Body of pancreas (tissue), 4 donors: ENCODE measurements at regions not wholly inside any gene's neighbourhood (a gene's known extent, or its start where the extent isn't known, plus 50 kb on each side); places are given as distances from the start of the nearest gene placed in this dataset.

Experiments used
- ATAC-seq: fragments of 150-250 bp; one replicate; pipeline ENCODE4 v1.9.1; 2016
- DNase-seq, 4 donors: peaks; one replicate each; pipeline ENCODE4 v3.0.0-alpha.2; 2019
- H3K27ac ChIP-seq, 4 donors: fragments of 200-600 bp; sonication (generic); 1 replicate in 3 of 4; 2 replicates in 1 of 4; pipeline versions ENCODE4 v1.5.1 to v1.6.1; 2016 to 2019; ENCODE audit warnings: mild to moderate bottlenecking in 1 of 4, mixed read lengths in 1 of 4, moderate library complexity in 1 of 4
- H3K27me3 ChIP-seq, 2 donors: fragments of 200-600 bp; sonication (generic); one replicate each; pipeline ENCODE4 v1.6.0; 2016; ENCODE audit warnings: mild to moderate bottlenecking in 1 of 2
- H3K36me3 ChIP-seq, 2 donors: fragments of 200-600 bp; sonication (generic); replicated peaks in 1 of 2; 2 replicates each; pipeline ENCODE4 v1.5.1; 2016; ENCODE audit warnings: low read depth in 2 of 2; ENCODE audit not compliant: insufficient read depth in 1 of 2
- H3K4me1 ChIP-seq: fragments of 200-600 bp; sonication (generic); one replicate; pipeline ENCODE4 v1.6.0; 2016
- H3K4me3 ChIP-seq, 2 donors: fragments of 200-600 bp; sonication (generic); 1 replicate in 1 of 2; 2 replicates in 1 of 2; pipeline ENCODE4 v1.5.1; 2016 to 2019
- H3K9me3 ChIP-seq, 3 donors: fragments of 200-600 bp; sonication (generic); 1 replicate in 2 of 3; 2 replicates in 1 of 3; pipeline ENCODE4 v1.5.1; 2016
- CTCF ChIP-seq, 7 experiments: fragments of 450-650 bp in 4 of 7; fragments of 200-600 bp in 3 of 7; sonication (generic) in 3 of 7; IDR thresholded peaks; one replicate each; pipeline ENCODE4 v1.5.1; 2016 to 2019; ENCODE audit warnings: antibody characterized with exemption in 7 of 7
- POLR2A ChIP-seq, 3 donors: fragments of 450-650 bp; IDR thresholded peaks; one replicate each; pipeline ENCODE4 v1.6.1; 2016; ENCODE audit warnings: antibody characterized with exemption in 3 of 3, mild to moderate bottlenecking in 2 of 3
- WGBS, 2 donors: methylation state at CpG; one replicate each; pipeline ENCODE4 v1.1.5; 2017; 5-methylcytosine and 5-hydroxymethylcytosine counted together
- intact Hi-C: fragments of 100-400 bp; cut with DNase I; formaldehyde crosslinking; loops from one replicate; pipeline ENCODE4 v1.15.1; 2023

- DNase-seq: no peak
- Histone ChIP-seq H3K27ac (no peak overlapping the region), H3K4me1 (no peaks in the 10 kb centered on the region), H3K4me3 (no peak overlapping the region), H3K9me3 (no peaks in the 10 kb centered on the region), H3K36me3 (no peaks in the 10 kb centered on the region), H3K27me3 (no peaks in the 10 kb centered on the region)
- no peak for TF ChIP-seq CTCF (IDR thresholded peaks at IDR 0.05)
- TF ChIP-seq POLR2A (IDR thresholded peaks at IDR 0.05): no peak
- intact Hi-C loops: no loop called here
- ATAC-seq: no peak
- 64 to 78% methylated on average over 2 of the region's 2 CpGs for WGBS, 2 donors
These were observed 349.1 kb upstream of the GJE1 start for GRCh38 chr6:141783585-141783984.

- TF ChIP-seq CTCF (IDR thresholded peaks at IDR 0.05) (no peak), POLR2A (IDR thresholded peaks at IDR 0.05) (no peak)
- WGBS, 2 donors: 47% methylated on average over 4 of the region's 4 CpGs
- Histone ChIP-seq H3K9me3 (no peaks in the 10 kb centered on the region), H3K27ac (no peak overlapping the region), H3K4me3 (no peak overlapping the region), H3K27me3 (no peaks in the 10 kb centered on the region), H3K4me1 (no peaks in the 10 kb centered on the region), H3K36me3 (no peaks in the 10 kb centered on the region)
- DNase-seq (no peak), ATAC-seq (no peak)
- intact Hi-C loops: no loop called here
These were observed 352.4 kb upstream of the GJE1 start for GRCh38 chr6:141780296-141780695.

- H3K4me1 ChIP-seq: no peaks in the 10 kb centered on the region
- TF ChIP-seq CTCF (IDR thresholded peaks at IDR 0.05): no peak
- no peak for TF ChIP-seq POLR2A (IDR thresholded peaks at IDR 0.05)
- ATAC-seq: no peak
- no peaks in the 10 kb centered on the region for H3K36me3 ChIP-seq
- H3K27me3 ChIP-seq: no peaks in the 10 kb centered on the region
- H3K9me3 ChIP-seq: no peaks in the 10 kb centered on the region
- no peak overlapping the region for H3K27ac ChIP-seq
- no peak for DNase-seq
- H3K4me3 ChIP-seq: no peak overlapping the region
- intact Hi-C loops: no loop called here
These were observed 368.3 kb upstream of the GJE1 start for GRCh38 chr6:141764388-141764787.

- Histone ChIP-seq H3K27ac (no peak overlapping the region), H3K9me3 (no peaks in the 10 kb centered on the region), H3K27me3 (no peaks in the 10 kb centered on the region), H3K4me3 (no peak overlapping the region), H3K4me1 (no peaks in the 10 kb centered on the region), H3K36me3 (no peaks in the 10 kb centered on the region)
- ATAC-seq (no peak), DNase-seq (no peak)
- WGBS, 2 donors: 51 to 67% methylated on average over 3 of the region's 3 CpGs
- intact Hi-C loops: no loop called here
- no peak for TF ChIP-seq POLR2A (IDR thresholded peaks at IDR 0.05)
- TF ChIP-seq CTCF (IDR thresholded peaks at IDR 0.05): no peak
These were observed 374.3 kb upstream of the GJE1 start for GRCh38 chr6:141758430-141758829.

GRCh38 chr6:141753180-141753579 is 379.5 kb upstream of the GJE1 start:
- intact Hi-C loops: no loop called here
- DNase-seq (no peak), ATAC-seq (no peak)
- Histone ChIP-seq H3K27ac (no peak overlapping the region), H3K27me3 (no peaks in the 10 kb centered on the region), H3K4me3 (no peak overlapping the region), H3K9me3 (no peaks in the 10 kb centered on the region), H3K36me3 (no peaks in the 10 kb centered on the region), H3K4me1 (no peaks in the 10 kb centered on the region)
- WGBS, 2 donors: 33 to 40% methylated on average over 3 of the region's 3 CpGs
- TF ChIP-seq CTCF (IDR thresholded peaks at IDR 0.05) (no peak), POLR2A (IDR thresholded peaks at IDR 0.05) (no peak)
